Mesenteric fat pad (tissue), 1 donor: ENCODE measurements at regions not wholly inside any gene's neighbourhood (a gene's known extent, or its start where the extent isn't known, plus 50 kb on each side); places are given as distances from the start of the nearest gene placed in this dataset.
"Not testable (repeated sequence)": the region's sequence is repeated elsewhere in the genome, so short reads cannot be mapped to it uniquely, and the experiment has no call there.

Source experiments
- DNase-seq: peaks from one replicate; pipeline ENCODE4 v3.0.0-alpha.2; 2020; ENCODE audit warnings: low spot score
- donor health status: DM: yes; HTN: yes; CAD: no.

DNA sequence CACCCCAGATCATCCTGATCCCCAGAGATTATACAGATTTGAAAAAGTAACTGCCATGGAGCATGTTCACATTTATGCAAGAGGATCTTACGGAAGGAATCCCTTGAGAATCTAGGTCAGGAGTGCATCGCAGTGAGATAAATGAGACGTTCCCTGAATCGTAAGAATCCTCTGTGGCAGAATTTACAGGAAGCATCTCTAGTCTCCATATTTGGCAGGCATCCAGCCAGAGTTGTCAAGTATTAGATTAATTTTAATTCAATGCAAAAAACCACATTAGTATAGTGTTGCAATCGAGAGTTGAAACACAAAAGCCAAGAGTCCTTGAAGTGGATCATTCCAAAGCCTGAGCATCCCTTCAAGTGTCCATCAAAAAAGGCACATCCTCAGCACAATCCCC, 100.8 kb downstream of the RRAGC start:
- DNase-seq: no peak

DNA sequence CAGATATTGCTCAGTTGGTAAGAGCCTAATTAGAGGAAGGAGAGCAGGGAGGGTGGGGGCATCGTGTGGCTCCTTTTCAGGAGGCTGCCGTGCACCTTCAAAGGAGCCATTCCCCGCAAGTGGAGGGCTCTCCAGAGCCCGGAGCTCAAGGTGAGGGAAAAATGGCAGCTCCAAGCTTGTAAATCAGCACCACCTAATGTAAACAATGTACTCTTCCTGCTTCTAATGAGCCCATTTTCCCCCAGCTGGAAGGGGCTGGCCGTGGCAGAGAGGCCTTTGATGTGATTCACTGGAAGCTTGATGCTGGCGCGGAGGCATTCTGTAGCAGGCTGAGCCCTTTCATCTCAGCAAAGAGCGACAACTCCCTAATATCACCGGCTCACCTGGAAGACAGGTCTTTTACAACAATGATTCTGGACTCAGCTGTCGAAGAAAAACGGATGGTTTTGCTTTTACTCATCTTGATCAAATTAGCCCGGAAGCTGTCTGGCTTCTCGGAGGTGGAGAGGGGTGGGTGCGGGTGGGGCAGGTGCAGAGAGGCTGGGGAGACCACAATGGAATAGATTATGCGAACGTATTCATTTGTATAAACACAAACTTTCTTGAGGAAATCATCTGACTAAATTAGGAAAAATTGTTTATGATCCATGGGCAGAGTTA, 112.5 kb downstream of the RRAGC start:
- no peak for DNase-seq

DNA sequence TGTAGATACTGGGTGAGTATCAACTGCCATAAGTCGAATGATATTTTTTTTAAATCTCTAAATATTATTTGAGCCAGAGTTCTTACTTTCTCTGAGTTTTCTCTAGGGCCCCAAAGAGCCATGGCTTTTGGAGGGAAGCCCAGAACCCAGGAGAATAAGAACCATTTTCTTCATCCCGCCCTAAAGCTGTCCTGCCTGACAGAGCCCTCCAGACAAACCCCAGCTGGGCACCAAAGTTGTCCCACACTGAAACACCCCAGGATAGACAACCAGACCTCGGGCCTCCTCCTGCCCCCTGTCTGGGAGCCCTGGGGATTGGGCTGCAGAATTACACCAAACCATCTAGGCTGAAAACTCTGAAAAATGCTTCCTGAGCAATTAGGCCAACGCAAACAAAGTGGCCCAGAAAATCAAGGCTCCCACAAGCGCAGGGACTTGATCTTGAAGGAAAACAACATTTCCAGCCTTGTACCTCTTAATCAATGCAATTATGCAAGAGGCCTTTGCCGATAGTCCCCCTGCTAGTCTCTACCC, 113.1 kb downstream of the RRAGC start:
- DNase-seq: no peak

DNA sequence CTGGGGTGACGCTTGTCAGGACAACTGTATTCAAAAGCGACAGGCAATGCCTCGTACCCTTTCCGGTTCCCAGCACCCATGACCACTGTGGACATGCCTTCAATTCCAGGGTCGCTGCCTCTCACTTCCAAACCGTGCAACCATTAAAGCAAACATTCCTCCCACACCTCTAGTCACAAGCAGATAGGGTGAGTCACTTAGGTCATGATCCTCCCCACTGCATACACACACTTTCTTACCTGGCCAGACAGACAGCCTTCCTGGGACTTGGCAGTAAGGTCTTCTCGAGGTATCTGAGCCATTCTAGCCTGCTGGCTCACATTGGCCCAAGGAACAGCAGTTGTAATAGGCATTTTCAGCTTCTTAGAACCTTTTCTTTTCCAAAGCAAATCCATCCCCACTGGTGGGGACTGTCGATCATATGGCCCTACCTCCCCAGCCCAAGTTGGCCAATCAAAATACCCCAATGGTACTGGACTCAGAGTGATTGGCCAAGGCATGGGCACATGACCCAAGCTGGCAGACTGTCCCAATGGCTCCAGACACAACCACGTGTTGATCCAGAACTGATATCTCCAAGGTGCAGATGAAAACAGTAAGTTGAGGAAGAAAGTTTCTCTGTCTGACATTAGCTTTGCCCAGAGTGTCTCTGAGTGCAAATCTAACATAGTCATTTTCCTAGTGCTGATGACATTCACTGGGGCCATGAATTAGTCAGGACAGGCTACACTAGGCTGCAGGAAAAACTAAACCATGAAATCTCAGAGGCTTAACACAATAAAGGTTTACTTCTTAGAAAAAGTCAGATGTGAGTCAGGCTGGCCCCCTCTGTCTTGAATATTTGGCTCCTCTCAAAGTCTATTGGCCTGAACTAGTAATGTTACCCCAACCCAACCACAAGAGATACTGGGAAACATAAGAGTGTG, 113.8 kb downstream of the RRAGC start:
- no peak for DNase-seq

DNA sequence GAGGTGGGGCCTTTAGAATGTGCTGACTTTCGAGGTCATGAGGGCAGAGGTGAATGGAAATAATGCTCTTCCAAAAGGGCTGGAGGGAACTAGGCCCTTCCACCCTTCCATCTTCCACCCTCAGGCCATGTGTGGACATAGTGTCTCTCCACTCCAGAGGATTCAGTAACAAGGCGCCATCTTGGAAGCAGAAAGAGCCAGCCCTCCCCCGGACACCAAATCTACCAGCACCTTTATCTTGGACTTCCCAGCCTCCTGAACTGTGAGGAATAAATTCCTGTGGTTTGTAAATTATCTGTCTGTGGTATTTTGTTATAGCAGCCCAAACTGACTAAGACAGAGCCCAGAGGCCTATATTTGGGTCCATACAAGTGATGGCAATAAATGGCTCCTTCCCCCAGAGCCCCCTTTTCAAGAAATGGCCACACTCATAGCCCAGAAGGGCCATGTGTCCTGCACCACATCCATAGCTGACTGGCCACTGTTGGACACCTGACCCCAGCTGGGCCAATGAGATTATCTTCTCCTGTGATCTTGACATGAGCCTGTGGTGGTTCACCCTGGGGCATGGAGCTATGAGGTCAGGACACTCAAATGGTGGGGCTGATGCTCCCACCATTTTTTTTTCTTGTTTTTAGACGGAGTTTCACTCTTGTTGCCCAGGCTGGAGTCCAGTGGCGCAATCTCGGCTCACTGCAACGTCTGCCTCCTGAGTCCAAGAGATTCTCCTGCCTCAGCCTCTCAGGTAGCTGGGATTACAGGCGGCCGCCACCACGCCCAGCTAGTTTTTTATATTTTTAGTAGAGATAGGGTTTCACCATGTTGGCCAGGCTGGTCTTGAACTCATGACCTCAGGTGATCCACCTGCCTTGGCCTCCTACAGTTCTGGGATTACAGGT, 114.9 kb downstream of the RRAGC start:
- no peak for DNase-seq

DNA sequence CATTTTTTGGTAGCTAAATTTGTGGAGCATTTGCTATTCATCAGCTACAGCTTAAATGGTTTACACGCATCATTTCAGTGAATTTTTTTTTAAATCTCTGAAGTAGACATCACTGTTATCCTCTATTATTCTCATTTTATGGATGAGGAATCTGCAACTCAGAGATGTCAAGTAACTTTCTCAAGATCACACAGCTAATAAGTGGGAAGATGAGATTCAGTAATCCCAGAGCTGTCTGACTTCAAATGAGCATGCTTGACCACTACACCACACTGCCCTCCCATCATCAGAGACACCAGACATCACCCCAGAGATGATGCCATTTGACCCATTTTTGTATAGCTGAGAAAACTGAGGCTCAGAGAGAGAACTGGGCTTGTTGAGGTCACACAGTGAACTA, 116.4 kb downstream of the RRAGC start:
- DNase-seq: no peak

DNA sequence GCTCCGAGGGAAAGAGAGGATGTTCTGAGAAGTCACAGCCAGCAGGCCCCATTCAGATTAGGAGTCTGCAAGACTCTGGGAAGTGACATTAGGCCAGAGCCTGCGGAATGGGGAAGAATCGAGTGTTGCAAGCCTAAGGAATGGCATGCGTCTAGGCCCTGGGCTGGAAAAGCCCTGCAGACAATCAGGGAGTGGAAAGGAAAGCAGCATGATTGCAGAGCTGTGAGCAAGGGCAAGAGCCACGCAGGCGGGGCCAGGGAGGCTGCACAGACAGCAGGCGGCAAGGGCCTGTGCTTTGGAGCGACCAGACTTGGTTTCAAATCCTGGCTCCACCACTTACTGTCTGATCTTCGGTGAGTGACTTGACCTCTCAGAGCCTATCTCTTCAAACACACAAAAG, 118.2 kb downstream of the RRAGC start:
- DNase-seq: no peak

DNA sequence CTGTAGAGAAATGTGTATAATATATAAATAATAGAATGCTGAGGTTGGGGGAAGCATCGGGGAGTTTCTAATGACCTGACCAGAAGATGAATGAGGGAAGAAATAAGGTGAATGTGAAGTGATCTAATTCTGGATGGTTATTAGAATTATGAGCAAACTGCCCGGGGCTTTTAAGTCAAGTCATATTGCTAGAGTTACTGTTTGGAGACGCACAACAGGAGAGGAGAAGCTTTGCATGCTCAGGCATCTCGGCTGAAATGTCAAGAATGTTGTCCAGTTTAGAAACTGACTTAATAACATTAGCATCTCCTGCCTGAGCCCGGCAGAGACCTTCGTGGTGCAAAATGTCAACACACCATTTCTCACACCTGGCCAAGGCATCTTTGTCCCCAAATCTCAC, 119.1 kb downstream of the RRAGC start:
- no peak for DNase-seq

DNA sequence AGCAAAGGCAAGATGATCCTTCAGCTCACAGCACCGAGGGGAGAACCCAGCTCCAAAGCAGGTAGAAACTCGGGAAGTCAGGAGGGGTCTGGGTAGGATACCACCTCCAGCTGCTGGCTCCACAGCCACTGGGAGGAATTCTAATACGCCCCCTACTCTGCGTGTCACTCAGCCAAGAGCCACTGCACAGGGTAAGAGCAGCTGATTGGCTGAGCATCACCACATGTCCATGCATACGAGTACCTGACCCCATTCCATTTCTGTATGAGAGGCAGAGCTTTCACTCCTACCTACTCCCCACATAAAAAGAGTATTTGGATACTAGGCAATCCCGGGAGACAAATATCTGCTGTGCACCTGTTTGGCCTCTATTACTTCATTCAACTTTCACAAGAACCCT, 121.4 kb downstream of the RRAGC start:
- no peak for DNase-seq

DNA sequence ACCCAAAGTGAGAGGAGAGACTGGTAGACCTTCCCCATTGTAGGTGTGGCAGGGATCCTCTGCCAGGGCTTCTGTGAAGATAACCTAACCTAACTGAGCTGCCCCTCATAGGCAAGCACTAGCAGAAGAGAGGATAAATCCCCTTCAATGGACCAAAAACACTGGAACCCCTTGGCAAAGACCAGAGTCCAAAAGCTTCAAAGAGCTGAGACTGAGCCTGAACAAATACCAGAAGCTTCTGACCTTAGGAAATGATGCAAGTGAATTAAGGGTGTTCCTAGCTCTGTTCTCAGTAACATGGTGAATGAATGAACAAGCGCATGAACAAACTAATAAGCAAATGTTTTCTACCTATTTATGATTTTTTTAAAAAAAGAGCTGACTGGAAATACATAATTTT, 123.2 kb downstream of the RRAGC start:
- DNase-seq: no peak

DNA sequence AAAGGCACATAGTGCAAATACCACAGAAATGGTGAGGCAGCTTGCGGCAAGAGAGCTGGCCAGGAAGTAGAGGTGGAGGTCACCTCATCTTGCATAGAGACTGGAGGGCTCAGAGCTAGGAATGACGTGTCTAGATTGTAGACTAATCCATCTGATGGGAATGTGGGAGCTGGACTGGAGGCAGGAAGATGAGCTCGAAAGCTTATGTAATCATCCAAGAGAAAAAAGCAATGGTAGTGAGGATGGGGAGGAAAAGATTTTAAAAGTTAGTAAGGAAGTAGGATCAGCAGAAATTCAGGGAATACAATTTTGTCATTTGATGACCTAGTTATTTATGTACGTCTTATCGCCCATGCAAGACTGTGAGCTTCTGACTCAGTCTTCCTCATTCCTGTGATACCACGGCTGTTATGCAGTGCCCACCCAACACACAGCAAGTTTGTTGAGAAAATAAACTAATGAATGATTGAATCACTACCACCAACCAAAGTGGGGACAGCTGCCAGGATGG, 123.9 kb downstream of the RRAGC start:
- DNase-seq: no peak

DNA sequence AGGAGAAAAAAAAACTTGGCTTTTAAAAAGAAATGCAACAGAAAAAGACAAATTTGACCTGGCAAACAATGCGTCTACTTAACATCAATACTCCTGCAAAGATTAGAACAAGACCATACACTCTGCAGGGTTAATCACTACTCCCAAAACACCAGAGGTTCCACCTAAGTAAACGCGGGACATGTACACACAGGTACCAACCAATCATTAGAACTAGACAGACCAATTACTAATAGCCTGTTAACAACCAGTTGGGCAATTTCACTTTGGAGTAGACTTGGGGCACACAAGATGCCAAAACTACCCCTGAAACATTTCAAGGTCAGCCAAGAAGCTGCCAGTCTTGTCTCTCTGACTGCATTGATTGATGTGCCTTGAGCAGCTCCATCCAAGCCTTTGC, 125.8 kb downstream of the RRAGC start:
- DNase-seq: no peak

DNA sequence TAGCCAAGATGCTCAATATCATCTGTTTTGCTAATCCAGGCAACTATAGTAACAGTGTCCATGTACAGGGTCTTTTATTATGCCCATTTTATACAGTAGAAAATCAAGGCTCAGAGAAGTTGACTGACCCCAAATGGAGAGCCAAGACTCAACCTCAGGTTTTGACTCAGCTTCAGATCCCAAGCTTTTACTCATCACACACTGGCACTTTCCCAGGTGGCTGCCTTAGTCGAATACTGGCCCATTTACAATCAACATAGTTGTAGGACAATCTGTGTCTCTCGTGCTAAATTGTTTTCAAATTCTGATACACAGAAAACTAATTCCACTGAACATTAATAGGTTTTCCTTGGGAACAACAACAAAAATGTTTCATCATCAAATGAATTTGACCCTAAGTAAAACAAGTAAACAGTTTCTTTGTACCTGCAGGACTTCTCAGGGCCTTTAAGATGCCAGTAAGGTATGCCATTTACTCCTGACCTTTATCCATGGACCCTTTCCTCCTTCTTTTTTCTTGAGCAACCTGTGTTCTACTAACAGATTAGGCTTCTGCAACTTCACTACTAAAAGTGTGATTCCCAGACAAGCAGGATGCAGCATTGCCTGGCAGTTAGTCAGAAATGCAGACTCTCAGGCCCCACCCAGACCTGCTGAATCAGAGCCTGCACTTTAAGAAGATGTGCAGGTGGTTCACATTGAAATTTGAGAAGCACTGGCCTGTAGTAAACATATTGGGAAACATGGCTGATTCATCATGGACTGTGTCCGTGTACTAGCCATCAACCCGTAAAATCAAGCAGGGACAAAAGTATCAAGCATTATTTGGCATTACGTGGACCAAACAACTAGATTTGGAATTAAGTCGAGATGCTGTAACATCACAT, 128.8 kb downstream of the RRAGC start:
- DNase-seq: no peak

DNA sequence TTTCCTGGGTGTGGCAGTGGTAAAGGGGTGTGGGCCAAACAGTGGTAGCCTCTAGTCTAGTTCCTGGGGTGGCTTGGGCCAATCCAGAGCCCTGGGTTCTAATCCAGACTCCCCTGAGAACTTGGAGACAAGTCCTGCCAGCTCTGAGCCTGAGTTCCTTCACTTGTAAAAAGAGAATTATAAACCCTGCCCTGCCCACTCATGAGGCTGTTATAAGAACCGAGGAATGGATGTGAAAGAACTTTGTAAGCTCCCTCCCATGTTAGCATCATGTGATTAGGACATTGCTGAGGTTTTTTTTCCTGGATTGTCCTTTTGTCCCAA, 131.0 kb downstream of the RRAGC start:
- no peak for DNase-seq

DNA sequence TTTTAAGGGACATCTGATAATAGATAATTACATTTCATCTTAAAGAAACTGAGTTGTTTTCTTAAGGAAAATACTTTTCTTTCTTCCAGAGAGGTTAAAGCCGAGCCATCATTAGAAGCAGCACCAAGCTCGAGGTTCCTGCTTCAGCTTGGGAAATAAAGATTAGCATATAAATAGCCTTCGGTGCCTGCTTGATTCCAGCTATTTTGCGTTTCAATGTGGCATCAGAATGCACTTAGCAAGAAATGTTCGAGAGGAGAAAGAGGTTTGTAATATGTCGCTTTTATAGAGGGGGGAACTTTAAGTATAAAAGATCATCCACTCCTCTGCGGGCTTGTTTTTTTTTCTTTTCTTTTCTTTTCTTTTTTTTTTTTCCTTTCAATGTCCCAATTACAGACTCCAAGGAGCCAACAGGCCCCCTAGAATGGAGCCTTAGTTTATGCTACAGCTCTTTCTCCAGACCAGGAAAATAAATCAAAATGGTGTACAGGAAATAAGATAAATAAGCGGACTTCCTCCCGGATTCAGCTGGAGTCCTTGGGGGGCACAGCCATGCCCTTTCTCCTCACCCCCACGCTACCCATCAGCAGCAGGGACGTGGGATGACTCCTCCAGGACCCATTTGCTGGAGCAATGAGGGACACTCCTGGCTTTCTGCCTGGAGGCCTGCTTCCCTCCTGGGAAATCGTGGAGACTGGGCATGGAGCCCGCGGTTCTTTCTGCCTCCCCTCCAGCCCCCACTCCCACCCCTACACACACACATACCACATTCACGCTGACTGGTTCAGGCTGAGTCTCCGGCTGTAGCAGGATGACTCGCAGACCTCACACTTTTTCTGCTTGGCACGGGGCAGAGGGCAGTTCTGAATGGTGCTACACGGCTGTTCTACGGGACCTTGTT, 131.6 kb downstream of the RRAGC start:
- DNase-seq: no peak

DNA sequence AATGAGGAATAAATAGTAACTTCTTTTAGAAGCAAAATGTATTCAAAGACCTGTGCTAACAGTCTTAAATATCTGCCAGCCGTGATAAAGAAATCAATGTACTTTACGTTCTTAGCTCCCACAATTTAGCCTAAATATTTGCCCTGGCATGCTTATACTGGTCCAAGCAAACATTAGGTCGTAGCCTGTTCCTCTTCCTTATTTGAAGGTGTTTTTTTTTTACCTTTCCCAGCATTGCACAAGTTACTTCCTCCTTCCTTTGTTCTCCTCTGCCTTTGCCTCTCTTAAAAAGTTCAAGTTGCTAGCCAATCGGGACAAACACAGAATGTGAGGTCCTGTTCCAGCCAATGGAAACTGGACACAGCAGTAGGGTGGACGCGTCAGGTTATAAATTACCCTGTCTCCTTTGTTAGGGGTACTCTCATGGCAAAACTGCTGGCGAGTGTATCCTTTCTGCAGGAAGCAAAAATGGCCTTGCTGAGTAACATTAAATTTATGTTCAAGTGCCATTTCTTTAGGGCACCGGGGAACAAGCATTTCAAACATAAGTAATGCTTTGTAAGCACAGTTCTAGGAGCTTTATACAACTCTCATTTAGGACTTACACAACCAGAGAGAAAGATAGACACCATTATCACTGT, 134.1 kb downstream of the RRAGC start:
- DNase-seq: not testable (repeated sequence)

DNA sequence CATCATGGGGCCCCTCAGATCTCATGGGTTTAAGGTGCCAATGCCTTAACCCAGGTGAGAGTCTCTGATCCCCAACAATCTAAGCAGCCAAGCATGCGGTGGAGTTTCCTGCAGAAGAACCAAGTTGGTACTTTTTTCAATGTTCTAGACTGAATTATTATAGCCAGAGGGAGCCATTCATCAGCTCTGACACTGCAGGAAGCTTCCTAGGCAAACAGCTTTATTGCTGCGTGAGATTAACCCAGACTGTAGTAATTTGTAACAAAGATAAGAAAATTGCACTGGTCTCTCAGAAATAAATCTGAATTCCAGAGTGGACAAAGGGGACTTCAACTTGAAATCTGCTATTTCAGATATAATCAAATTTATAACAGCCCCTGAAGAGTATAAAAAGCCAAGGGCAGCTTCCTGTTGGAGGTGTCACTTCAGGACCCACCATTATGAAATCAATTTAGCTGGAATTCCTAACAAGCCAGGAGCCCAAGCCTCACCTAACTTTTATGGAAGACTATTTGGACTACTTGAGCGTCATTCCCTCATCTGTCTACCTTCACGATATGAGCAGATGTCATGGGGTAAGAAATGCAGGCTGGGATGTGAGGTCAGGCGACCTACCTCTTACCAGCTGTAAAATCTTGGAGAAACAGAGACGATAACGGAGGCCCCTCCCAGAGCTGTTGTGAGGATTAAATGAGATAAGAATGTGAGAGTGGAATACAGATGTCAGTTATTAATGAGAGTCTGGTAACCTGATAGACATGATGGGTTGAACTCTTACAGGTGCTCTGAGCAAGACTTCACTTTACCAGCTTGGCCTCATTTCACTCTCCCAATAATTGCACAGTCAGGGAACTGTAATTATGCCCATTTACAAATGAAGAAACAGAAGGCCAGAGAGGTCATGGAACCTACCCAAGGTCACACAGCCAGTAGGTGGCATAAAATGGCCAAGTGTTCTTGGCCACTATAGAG, 135.1 kb downstream of the RRAGC start:
- DNase-seq: no peak

DNA sequence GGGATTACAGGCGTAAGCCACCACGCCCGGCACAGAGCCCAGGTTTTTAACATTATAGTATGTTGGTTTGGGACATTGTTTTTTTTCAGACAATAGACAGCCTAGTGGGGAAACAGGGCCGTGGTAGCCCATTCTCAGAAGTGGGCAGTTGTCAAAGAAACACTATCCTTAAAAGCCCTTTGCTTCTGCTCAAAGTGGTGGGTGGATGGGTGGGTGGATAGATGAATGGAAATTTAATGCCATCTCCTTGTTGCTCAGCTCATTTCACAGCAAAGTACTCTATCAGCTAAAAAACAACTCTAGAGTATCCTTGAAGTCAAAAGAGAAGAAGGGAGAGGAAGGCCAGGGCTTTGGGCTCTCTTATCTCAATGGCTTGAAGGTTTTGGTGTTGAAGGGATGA, 137.8 kb downstream of the RRAGC start:
- DNase-seq: no peak
